Colonic mucosa (tissue), 4 donors: ENCODE measurements at regions not wholly inside any gene's neighbourhood (a gene's known extent, or its start where the extent isn't known, plus 50 kb on each side); places are given as distances from the start of the nearest gene placed in this dataset.

ENCODE experiments used
- DNase-seq: peaks from one replicate; pipeline ENCODE4 v3.0.0-alpha.2; 2020
- H3K27ac ChIP-seq: fragments of 200-600 bp; one replicate; pipeline ENCODE4 v1.8.0; 2021
- H3K27me3 ChIP-seq: fragments of 200-600 bp; one replicate; pipeline ENCODE4 v1.8.0; 2021
- H3K36me3 ChIP-seq: fragments of 200-600 bp; one replicate; pipeline ENCODE4 v1.8.0; 2021
- H3K4me1 ChIP-seq: fragments of 200-600 bp; one replicate; pipeline ENCODE4 v1.8.0; 2021; ENCODE audit warnings: mild to moderate bottlenecking
- H3K4me3 ChIP-seq: fragments of 200-600 bp; one replicate; pipeline ENCODE4 v1.8.0; 2021
- H3K9ac ChIP-seq, 2 donors: one replicate each; pipeline ENCODE4 v1.7.0; 2013; ENCODE audit warnings: control low read depth in 2 of 2, low read depth in 2 of 2, low read length in 2 of 2
- H3K9me3 ChIP-seq: fragments of 200-600 bp; one replicate; pipeline ENCODE4 v1.8.0; 2021
- intact Hi-C: fragments of 100-400 bp; cut with DNase I; formaldehyde crosslinking; loops from one replicate; pipeline ENCODE4 v1.14.1; 2022
- TF ChIP-seq, protein P1 (sequence below): fragments of 200-600 bp; IDR thresholded peaks from one replicate; pipeline ENCODE4 v1.8.0; 2022; ENCODE audit warnings: antibody characterized with exemption, mild to moderate bottlenecking
- donor health status: healthy.
- donor health status: DM: no; HTN: no; CAD: no.
- donor health status: DM: no; HTN: no; CAD: no.

DNA sequence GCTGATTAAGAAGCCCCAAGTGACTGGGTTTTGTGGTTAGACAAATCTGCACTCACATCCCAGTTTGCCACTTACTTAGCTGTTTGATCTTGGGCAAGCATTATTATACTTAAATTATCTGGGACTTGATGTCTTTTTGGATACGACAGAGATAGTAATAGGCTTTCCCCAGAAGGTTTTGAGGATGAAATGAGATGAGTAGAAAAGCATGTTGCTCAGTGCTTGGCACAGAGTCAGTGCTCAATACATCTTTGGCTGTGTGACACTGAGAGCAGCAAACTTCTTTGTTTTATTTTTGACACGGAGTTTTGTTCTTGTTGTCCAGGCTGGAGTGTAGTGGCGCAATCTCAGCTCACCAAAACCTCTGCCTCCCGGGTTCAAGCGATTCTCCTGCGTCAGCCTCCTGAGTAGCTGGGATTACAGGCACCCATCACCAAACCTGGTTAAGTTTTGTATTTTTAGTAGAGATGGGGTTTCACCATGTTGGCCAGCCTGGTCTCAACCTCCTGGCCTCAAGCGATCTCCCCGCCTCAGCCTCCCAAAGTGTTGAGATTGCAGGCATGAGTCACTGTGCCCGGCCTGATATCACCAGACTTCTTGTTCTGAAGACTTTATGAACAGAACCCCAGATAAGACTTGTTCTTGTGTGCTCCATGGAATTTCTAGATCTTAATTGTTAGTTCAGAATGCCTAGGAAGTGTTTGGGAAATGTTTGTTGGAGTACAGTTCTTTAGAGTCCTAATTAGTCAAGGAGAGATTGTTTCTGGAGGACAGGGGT lies 521.2 kb downstream of the SLC4A3 start:
- no peak overlapping the region for H3K27ac ChIP-seq
- no peak overlapping the region for H3K9ac ChIP-seq
- H3K4me3 ChIP-seq: no peak overlapping the region
- H3K4me1 ChIP-seq: no peaks in the 10 kb centered on the region
- TF ChIP-seq, protein P1, sequence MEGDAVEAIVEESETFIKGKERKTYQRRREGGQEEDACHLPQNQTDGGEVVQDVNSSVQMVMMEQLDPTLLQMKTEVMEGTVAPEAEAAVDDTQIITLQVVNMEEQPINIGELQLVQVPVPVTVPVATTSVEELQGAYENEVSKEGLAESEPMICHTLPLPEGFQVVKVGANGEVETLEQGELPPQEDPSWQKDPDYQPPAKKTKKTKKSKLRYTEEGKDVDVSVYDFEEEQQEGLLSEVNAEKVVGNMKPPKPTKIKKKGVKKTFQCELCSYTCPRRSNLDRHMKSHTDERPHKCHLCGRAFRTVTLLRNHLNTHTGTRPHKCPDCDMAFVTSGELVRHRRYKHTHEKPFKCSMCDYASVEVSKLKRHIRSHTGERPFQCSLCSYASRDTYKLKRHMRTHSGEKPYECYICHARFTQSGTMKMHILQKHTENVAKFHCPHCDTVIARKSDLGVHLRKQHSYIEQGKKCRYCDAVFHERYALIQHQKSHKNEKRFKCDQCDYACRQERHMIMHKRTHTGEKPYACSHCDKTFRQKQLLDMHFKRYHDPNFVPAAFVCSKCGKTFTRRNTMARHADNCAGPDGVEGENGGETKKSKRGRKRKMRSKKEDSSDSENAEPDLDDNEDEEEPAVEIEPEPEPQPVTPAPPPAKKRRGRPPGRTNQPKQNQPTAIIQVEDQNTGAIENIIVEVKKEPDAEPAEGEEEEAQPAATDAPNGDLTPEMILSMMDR: no peak
- no peaks in the 10 kb centered on the region for H3K36me3 ChIP-seq
- intact Hi-C loops: no loop called here
- H3K9me3 ChIP-seq: no peaks in the 10 kb centered on the region
- no peak for DNase-seq
- no peaks in the 10 kb centered on the region for H3K27me3 ChIP-seq

DNA sequence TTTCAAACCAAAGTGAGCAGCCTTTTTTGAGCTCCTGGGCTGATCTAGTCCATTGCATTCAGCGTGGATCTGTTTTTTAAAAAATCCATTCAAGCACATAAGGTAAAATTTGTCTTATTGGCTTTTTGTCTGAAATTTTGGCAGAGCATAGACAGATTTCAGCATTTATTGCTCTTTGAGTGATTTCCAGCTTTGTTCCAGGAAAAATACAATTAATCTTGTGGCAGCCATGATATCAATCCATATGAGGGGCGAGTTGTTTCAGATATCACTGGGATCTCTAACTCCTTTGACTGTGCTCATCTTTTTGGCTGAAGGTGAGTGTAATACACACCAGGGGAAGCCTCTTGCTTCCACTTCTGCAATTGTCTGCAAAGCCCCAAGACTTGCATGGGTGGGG lies 523.9 kb downstream of the SLC4A3 start:
- Histone ChIP-seq H3K27me3 (no peaks in the 10 kb centered on the region), H3K9me3 (no peaks in the 10 kb centered on the region), H3K4me3 (no peak overlapping the region), H3K36me3 (no peaks in the 10 kb centered on the region), H3K27ac (no peak overlapping the region), H3K9ac (no peak overlapping the region), H3K4me1 (no peaks in the 10 kb centered on the region)
- no peak for DNase-seq
- intact Hi-C loops: no loop called here
- TF ChIP-seq, protein P1: no peak

DNA sequence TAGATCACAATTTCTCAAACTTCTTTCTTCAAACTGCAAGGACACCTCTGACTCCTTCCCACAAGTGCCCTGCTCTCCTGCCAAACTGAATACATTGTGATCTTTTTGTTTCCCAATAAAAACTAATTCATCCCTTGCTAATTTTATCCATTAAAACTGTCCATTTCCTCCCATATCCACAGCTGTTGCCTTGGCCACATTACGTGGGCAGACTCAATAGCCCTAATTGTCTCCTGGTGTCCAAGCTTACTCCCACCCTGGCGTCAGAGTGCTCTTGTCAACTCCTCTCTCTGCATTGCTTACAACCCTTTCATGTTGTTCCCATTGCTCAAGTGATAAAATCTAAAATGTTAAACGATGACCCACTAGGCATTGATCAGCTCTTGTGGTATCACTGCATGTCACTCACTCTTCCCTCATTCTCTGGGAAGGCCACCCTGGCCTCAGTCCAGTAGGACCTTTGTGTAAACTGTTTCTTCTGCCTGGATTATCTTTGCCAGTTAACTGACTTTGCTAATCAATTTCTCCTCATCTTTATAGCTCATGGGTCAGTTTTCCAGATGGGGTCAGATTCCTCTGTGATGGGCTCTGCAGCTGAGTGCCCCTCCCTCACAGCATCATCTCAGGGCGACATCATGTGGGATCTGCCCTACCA lies 525.0 kb downstream of the SLC4A3 start:
- Histone ChIP-seq H3K9ac (no peak overlapping the region), H3K4me1 (no peaks in the 10 kb centered on the region), H3K27ac (no peak overlapping the region), H3K27me3 (no peaks in the 10 kb centered on the region), H3K9me3 (no peaks in the 10 kb centered on the region), H3K36me3 (no peaks in the 10 kb centered on the region), H3K4me3 (no peak overlapping the region)
- TF ChIP-seq, protein P1: no peak
- intact Hi-C loops: no loop called here
- DNase-seq: no peak

DNA sequence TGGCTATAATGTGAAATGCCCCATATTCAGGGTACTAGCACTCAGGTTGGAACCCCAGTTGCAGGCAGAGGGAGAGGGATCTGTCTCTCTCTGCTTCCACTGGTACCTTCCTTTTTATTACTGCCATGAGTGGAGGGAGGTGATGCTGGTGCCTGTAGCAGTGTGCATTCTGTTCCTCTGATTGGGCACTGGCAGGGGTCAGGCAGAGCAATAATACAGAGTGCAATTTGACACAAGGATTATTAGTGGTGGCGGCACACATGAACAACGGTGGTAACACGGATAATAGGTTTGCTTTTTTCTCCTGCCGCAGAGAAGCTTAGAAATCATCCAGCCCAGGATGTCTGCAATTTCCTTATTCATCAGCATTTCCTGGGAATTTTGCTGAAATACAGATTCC lies 525.7 kb downstream of the SLC4A3 start:
- H3K9ac ChIP-seq: no peak overlapping the region
- intact Hi-C loops: no loop called here
- H3K27me3 ChIP-seq: no peaks in the 10 kb centered on the region
- no peaks in the 10 kb centered on the region for H3K9me3 ChIP-seq
- no peak overlapping the region for H3K4me3 ChIP-seq
- H3K27ac ChIP-seq: no peak overlapping the region
- no peaks in the 10 kb centered on the region for H3K4me1 ChIP-seq
- DNase-seq: no peak
- H3K36me3 ChIP-seq: no peaks in the 10 kb centered on the region
- TF ChIP-seq, protein P1: no peak

DNA sequence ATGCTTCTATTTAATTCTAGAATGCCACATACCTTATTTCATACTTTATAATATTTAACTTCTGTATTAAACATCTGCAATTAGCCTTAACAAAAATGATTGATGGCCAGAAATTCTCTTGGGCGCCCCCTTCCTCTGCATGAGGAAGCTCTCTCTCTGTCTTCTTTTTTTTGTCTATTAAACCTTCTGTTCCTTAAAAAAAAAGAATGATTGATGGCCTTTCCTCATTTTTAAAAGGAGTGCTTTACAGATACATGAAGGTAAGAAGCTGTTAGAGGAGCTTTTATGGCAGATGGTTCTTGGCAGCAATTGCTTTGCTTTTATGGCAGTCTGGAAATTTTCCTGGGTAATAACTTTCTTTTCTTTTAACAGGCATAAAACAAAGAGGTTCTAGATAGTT lies 526.9 kb downstream of the SLC4A3 start:
- no peaks in the 10 kb centered on the region for H3K27me3 ChIP-seq
- H3K4me3 ChIP-seq: no peak overlapping the region
- no peak for DNase-seq
- H3K9me3 ChIP-seq: no peaks in the 10 kb centered on the region
- H3K36me3 ChIP-seq: no peaks in the 10 kb centered on the region
- no peaks in the 10 kb centered on the region for H3K4me1 ChIP-seq
- TF ChIP-seq, protein P1: no peak
- no peak overlapping the region for H3K27ac ChIP-seq
- no peak overlapping the region for H3K9ac ChIP-seq
- intact Hi-C loops: no loop called here
